PC-3 (cell line): ENCODE measurements at regions not wholly inside any gene's neighbourhood (a gene's known extent, or its start where the extent isn't known, plus 50 kb on each side); places are given as distances from the start of the nearest gene placed in this dataset.

Experiments used
- CTCF ChIP-seq: fragments of 300-600 bp; sonication (generic); conservative IDR thresholded peaks from 2 replicates; pipeline ENCODE4 v1.5.1; 2017; ENCODE audit warnings: antibody characterized with exemption, low read depth, mild to moderate bottlenecking, low read length
- EZH2 ChIP-seq: fragments of 300-600 bp; sonication (generic); IDR thresholded peaks from one replicate; pipeline ENCODE4 v1.6.1; 2017; ENCODE audit warnings: antibody characterized with exemption, mild to moderate bottlenecking, low read length; ENCODE audit not compliant: unreplicated experiment
- EZH2phosphoT487 ChIP-seq: fragments of 300-600 bp; sonication (generic); IDR thresholded peaks from 2 replicates; pipeline ENCODE4 v1.6.1; 2018; ENCODE audit warnings: mild to moderate bottlenecking, antibody characterized with exemption, low read length, borderline replicate concordance

DNA sequence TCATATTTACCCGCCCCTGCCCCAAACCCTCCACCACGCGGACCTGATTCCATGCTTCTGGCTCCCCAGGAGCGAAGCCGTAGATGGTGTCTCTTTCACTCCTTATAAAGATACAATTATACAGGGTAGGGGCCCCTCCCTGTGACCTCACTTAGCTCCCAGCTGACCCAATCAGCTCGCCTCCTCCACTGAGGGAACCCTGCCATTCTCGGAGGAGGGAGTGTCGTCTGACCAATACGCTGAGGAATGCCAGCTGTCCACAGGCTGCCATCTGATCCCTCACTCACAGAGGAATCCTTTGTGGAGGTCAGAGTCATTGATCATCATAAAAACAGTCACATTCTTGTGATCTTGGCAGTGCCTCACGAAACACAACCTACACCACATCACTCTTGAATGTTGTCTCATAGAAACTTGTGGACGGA, 67.5 kb upstream of the INSIG1 start:
- TF ChIP-seq CTCF, result no peak
- no peak for TF ChIP-seq EZH2
- TF ChIP-seq EZH2phosphoT487, result no peak
